BLaER1 (cell line): ENCODE measurements at regions not wholly inside any gene's neighbourhood (a gene's known extent, or its start where the extent isn't known, plus 50 kb on each side); places are given as distances from the start of the nearest gene placed in this dataset.

Experiments
- H3K27ac ChIP-seq: shearing (Covaris generic); formaldehyde crosslinking; 2 replicates; pipeline ENCODE4 v1.8.1; 2022
- H3K27me3 ChIP-seq: shearing (Covaris generic); formaldehyde crosslinking; 2 replicates; pipeline ENCODE4 v1.8.1; 2022
- H3K36me3 ChIP-seq: shearing (Covaris generic); formaldehyde crosslinking; 2 replicates; pipeline ENCODE4 v1.8.1; 2022
- H3K4me1 ChIP-seq: shearing (Covaris generic); formaldehyde crosslinking; 2 replicates; pipeline ENCODE4 v1.8.1; 2022
- H3K4me2 ChIP-seq: shearing (Covaris generic); formaldehyde crosslinking; 2 replicates; pipeline ENCODE4 v1.8.1; 2022
- H3K4me3 ChIP-seq: shearing (Covaris generic); formaldehyde crosslinking; 2 replicates; pipeline ENCODE4 v1.8.1; 2022
- H3K9ac ChIP-seq: shearing (Covaris generic); formaldehyde crosslinking; 2 replicates; pipeline ENCODE4 v1.8.1; 2022
- H3K9me3 ChIP-seq: shearing (Covaris generic); formaldehyde crosslinking; 2 replicates; pipeline ENCODE4 v1.8.1; 2022
- H4K20me1 ChIP-seq: shearing (Covaris generic); formaldehyde crosslinking; 2 replicates; pipeline ENCODE4 v1.8.1; 2022
- Cebpa-rat ChIP-seq: shearing (Covaris generic); IDR thresholded peaks from 2 replicates; pipeline ENCODE4 v1.8.1; 2022

DNA sequence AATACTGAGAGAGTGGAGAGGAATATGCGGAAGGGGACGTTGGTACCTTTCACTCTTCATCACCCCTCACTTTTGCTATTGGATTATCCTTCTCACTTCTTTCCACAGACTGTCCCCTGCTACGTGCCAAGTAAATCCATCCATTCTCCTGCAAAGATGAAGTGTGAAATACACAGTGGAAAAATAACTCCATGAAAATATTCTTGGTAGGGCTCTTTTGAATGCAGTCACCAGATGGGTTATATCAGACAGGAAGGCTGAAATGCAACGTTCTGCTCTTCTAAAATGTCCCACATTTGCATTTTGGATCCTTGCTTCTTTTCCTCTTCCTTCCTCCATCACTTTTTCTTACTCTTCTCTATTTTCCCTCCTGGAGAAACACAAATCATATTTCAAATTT is 510.3 kb upstream of the CLINT1 start:
- TF ChIP-seq Cebpa-rat: no peak
- H4K20me1 ChIP-seq: no peaks in the 10 kb centered on the region
- H3K4me2 ChIP-seq: no peak overlapping the region
- H3K4me1 ChIP-seq: peaks cover 11% of the 10 kb centered on the region
- H3K9ac ChIP-seq: no peak overlapping the region
- H3K27me3 ChIP-seq: no peaks in the 10 kb centered on the region
- H3K4me3 ChIP-seq: no peak overlapping the region
- peaks cover 96% of the 10 kb centered on the region for H3K36me3 ChIP-seq
- H3K9me3 ChIP-seq: peaks cover 31% of the 10 kb centered on the region; the same call in 1 of the 2 replicates
- no peak overlapping the region for H3K27ac ChIP-seq

DNA sequence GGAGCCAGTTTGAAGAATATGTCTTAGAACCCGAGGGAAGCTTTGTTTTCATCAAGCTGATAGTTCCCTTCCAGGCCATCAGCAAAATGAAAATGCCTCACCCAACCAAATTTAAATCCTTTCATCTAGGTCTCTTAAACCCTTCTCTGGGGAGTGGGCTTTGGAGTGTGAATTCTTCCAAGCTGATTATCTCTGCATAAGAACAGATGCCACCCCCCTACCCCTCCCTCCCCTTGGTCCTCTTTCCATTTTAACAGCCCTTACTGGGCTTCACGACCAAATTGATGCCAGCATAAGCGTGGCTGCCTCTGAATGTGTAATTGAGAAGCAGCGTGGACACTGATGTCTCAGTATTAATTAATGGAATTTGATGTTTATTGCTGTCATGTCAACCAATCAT is 509.7 kb upstream of the CLINT1 start:
- Histone ChIP-seq H3K4me1 (peaks cover 5% of the 10 kb centered on the region), H3K27me3 (no peaks in the 10 kb centered on the region), H3K9me3 (peaks cover 32% of the 10 kb centered on the region; the same call in 1 of the 2 replicates), H3K36me3 (peaks cover 96% of the 10 kb centered on the region), H4K20me1 (no peaks in the 10 kb centered on the region), H3K4me3 (no peak overlapping the region), H3K9ac (no peak overlapping the region), H3K27ac (no peak overlapping the region), H3K4me2 (no peak overlapping the region)
- no peak for TF ChIP-seq Cebpa-rat

DNA sequence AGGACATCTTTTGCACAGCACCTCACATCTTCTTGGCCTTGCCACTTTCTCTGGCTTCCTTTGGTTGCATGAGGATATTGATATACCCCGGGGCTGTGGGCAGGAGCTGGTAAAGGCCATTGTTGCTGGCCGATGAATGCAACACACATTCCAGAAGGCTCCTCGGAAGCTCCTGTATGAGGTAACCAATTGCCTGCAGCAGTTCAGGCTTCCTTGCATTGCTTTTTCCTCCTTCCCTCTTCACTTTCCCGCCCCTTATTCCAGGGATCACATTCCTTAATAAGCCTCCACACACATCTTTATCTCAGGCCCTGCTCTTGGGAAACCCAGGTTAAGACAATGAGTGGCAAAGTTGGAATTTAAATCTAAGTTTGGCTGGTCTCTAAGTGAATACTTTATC is 505.4 kb upstream of the CLINT1 start:
- Histone ChIP-seq H3K9ac (no peak overlapping the region), H3K36me3 (peaks cover 97% of the 10 kb centered on the region), H3K4me2 (no peak overlapping the region), H3K4me3 (no peak overlapping the region), H4K20me1 (no peaks in the 10 kb centered on the region), H3K27me3 (no peaks in the 10 kb centered on the region), H3K27ac (no peak overlapping the region), H3K9me3 (peaks cover 25% of the 10 kb centered on the region), H3K4me1 (no peaks in the 10 kb centered on the region)
- TF ChIP-seq Cebpa-rat: no peak

DNA sequence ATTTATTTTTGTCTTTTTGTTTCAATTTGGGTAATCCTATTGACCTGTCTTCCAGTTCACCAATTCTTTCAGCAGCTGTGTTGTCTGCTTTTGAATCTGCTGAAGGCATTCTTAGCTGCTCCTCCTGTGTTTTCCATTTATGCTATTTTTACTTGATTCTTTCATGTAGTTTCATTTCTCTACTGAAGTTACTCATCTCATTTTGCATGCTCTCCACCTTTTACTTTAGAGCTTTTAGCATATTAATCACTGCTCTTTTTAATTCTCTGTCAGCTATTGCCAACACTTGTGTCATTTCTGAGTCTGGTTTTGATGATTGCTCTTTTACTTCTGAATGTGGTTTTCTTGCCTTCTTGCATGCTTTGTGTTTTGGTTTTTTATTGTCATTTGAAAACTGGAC is 496.0 kb upstream of the CLINT1 start:
- H3K9ac ChIP-seq: no peak overlapping the region
- no peak for TF ChIP-seq Cebpa-rat
- H3K9me3 ChIP-seq: peaks cover 65% of the 10 kb centered on the region

DNA sequence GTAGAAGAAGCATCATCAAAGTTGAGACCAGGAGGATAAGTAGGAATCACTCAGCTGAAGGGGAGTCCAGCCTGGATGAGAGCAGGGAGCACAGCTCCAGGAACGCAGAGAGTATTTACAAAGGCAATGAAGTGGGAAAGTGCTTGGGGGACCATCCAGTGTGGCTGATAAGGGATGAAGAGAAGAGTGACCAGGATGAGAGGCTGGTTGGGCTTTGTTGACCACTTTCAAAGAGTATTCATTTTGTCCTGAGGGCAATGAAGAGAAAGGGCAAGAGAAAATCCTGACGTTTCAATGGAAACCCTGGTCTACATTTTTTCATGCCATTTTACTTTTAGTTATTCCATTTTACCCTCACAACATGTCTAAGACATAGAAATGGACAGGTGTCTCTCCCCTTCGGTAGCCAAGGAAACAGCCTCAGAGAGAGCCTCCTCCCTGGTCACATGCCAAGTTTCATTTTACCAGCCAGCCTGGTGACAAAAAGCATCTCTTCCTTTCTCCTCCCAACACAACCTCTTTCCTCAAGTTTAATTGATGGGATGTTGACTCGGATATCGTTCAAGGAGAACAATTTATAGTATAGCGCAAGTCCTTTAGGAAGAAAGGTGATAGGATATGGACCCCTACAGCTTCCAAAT is 492.7 kb upstream of the CLINT1 start:
- Histone ChIP-seq H3K36me3 (peaks cover 88% of the 10 kb centered on the region), H3K4me3 (no peak overlapping the region), H3K4me1 (no peaks in the 10 kb centered on the region), H3K9ac (no peak overlapping the region), H3K4me2 (no peak overlapping the region), H4K20me1 (no peaks in the 10 kb centered on the region), H3K27me3 (no peaks in the 10 kb centered on the region), H3K27ac (no peak overlapping the region), H3K9me3 (peaks cover 82% of the 10 kb centered on the region)
- TF ChIP-seq Cebpa-rat: no peak

More for the DNA sequence above, 496.0 kb upstream of the CLINT1 start:
- Histone ChIP-seq H3K27me3 (no peaks in the 10 kb centered on the region), H3K4me1 (no peaks in the 10 kb centered on the region), H3K36me3 (peaks cover 78% of the 10 kb centered on the region), H3K27ac (no peak overlapping the region), H4K20me1 (no peaks in the 10 kb centered on the region), H3K4me2 (no peak overlapping the region), H3K4me3 (no peak overlapping the region)

DNA sequence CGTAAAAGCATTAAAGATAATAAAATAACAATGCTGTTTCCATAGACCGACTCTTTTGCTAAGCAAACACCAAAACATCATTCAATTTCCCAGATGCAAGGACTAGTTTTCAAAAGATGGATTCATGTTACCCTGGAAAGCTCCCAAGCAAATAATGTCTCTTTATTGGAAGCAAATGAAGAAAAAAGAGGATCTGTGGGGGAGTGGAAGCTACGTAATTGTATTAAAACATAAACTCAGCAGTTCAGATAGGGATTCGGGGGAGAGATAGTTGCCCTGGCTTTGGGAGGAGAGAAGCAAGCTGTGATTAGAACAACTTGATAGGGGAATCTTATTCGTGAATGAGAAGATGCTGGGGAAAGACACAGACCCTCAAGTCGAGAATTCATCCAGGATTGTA is 491.0 kb upstream of the CLINT1 start:
- peaks cover 78% of the 10 kb centered on the region for H3K9me3 ChIP-seq
- H4K20me1 ChIP-seq: no peaks in the 10 kb centered on the region
- no peak overlapping the region for H3K9ac ChIP-seq
- no peak overlapping the region for H3K4me2 ChIP-seq
- no peaks in the 10 kb centered on the region for H3K4me1 ChIP-seq
- H3K27me3 ChIP-seq: no peaks in the 10 kb centered on the region
- no peak for TF ChIP-seq Cebpa-rat
- H3K4me3 ChIP-seq: no peak overlapping the region
- no peak overlapping the region for H3K27ac ChIP-seq
- H3K36me3 ChIP-seq: peaks cover 83% of the 10 kb centered on the region

DNA sequence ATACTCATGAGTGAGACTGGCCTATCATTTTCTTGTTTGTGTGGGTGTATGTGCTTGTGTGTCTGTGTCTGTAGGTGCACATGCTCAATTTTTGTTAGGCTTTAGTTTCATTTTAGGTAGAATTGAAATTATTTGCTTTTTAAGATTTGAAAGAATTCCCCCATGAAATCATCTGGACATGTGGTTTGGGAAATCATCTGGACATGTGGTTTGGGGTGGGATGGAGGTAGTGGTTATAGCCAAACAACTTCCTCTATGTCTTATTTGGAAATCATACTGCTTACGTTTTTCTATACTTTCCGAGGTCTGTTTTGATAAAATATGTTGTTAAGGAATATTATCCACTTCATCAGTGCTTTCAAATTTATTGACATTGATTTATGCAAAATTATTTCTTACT is 485.4 kb upstream of the CLINT1 start:
- H3K36me3 ChIP-seq: peaks cover 61% of the 10 kb centered on the region
- TF ChIP-seq Cebpa-rat: no peak
- no peaks in the 10 kb centered on the region for H4K20me1 ChIP-seq
- no peak overlapping the region for H3K4me3 ChIP-seq
- no peaks in the 10 kb centered on the region for H3K27me3 ChIP-seq
- H3K4me1 ChIP-seq: peaks cover 4% of the 10 kb centered on the region
- H3K9ac ChIP-seq: no peak overlapping the region
- no peak overlapping the region for H3K27ac ChIP-seq
- peaks cover 58% of the 10 kb centered on the region for H3K9me3 ChIP-seq
- H3K4me2 ChIP-seq: no peak overlapping the region

DNA sequence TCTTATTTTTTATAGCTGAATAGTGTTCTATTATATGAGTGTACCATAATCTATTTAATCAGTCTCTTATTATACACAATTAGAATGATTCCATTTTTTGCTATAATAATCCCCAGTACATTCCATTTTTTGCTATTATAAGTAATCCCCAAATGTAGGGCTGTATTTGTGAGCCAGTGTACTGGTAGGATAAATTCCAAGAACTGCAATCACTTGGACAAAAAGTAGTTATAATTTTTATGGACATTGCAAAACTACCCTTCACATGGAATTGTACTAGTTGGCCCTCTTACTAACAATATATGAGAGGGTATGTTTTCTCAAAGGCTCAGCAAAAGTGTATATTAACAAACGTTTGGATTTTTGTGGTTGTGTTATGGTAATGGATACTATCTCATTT is 481.7 kb upstream of the CLINT1 start:
- no peaks in the 10 kb centered on the region for H3K27me3 ChIP-seq
- peaks cover 69% of the 10 kb centered on the region for H3K9me3 ChIP-seq
- H3K4me3 ChIP-seq: no peak overlapping the region
- no peak overlapping the region for H3K27ac ChIP-seq
- H3K36me3 ChIP-seq: peaks cover 67% of the 10 kb centered on the region
- TF ChIP-seq Cebpa-rat: no peak
- H3K4me1 ChIP-seq: peaks cover 4% of the 10 kb centered on the region
- H3K4me2 ChIP-seq: no peak overlapping the region
- H3K9ac ChIP-seq: no peak overlapping the region
- no peaks in the 10 kb centered on the region for H4K20me1 ChIP-seq

DNA sequence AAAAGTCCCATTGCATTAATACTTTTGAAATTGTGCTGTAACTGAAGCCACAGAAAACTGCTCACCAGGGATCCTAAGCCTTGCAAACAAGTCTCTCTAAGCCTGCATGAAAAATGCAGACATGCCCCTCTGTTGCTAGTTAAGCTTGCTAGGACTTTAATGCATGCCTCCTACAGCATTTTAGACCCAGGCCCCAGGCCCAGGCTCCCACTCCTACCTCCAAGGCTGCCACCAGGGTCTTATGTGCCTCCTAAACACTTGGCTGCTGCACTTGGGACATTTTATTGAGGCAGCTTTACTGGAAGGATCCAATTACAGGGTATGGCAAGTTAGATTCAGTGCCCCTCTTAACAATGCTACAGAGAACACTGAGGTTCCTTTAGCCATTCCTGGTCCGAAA is 467.3 kb upstream of the CLINT1 start:
- TF ChIP-seq Cebpa-rat: no peak
- Histone ChIP-seq H3K4me3 (no peak overlapping the region), H3K4me1 (peaks cover 23% of the 10 kb centered on the region), H4K20me1 (no peaks in the 10 kb centered on the region), H3K9ac (no peak overlapping the region), H3K36me3 (peaks cover 77% of the 10 kb centered on the region), H3K4me2 (peak overlapping the region; percentile 36), H3K9me3 (peaks cover 48% of the 10 kb centered on the region), H3K27ac (peak overlapping the region; percentile 60), H3K27me3 (no peaks in the 10 kb centered on the region)

DNA sequence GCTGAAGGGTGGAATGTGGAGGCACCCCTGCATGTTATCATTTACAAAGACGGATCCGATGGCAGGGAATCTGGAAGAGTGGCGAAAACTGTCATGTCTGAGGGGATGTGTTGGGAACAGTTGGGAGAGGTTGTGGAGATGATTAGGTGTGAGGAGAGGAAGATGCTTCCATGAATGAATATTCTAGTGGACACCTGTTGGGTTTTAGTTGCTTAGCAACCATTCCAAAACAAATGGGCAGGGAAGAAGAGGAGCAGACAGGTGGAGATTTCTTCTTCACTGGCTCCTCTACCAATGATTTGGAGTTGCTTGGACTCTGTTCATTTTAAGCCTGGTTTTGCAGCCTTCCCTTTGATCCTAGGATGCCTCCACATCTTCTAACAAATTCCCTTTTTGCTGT is 465.3 kb upstream of the CLINT1 start:
- no peak overlapping the region for H3K4me3 ChIP-seq
- H3K9me3 ChIP-seq: peaks cover 33% of the 10 kb centered on the region
- H3K36me3 ChIP-seq: peaks cover 81% of the 10 kb centered on the region
- no peak for TF ChIP-seq Cebpa-rat
- H3K4me2 ChIP-seq: no peak overlapping the region
- H3K27me3 ChIP-seq: no peaks in the 10 kb centered on the region
- H4K20me1 ChIP-seq: no peaks in the 10 kb centered on the region
- no peak overlapping the region for H3K9ac ChIP-seq
- H3K4me1 ChIP-seq: peaks cover 23% of the 10 kb centered on the region
- H3K27ac ChIP-seq: no peak overlapping the region

DNA sequence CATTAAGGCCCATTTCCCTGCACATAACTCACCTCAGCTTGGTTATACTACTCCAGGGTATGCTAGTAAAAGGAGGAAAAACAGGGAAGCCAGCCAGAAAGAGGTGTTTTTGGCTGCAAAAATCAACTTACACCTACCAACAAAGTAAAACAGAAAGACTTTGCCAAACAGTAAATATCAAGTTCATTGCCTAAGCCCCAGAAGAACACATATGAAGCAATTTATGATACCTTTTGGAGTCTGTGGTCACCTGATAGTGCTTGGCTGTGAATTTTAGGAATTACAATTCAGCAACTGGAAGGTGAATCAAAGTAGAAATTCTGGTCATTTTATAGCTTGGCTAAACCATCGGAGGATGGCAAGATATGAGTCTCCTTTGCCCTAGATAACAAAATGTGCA is 463.7 kb upstream of the CLINT1 start:
- H3K4me1 ChIP-seq: peaks cover 23% of the 10 kb centered on the region
- TF ChIP-seq Cebpa-rat: no peak
- H3K4me3 ChIP-seq: no peak overlapping the region
- no peak overlapping the region for H3K4me2 ChIP-seq
- no peak overlapping the region for H3K9ac ChIP-seq
- peaks cover 81% of the 10 kb centered on the region for H3K36me3 ChIP-seq
- H3K27me3 ChIP-seq: no peaks in the 10 kb centered on the region
- H4K20me1 ChIP-seq: no peaks in the 10 kb centered on the region
- no peak overlapping the region for H3K27ac ChIP-seq
- H3K9me3 ChIP-seq: peaks cover 23% of the 10 kb centered on the region; the same call in 1 of the 2 replicates
